OCI-LY1 (cell line): ENCODE measurements at regions not wholly inside any gene's neighbourhood (a gene's known extent, or its start where the extent isn't known, plus 50 kb on each side); places are given as distances from the start of the nearest gene placed in this dataset.

ENCODE experiments used
- H2AFZ ChIP-seq: fragments of 200-600 bp; sonication (generic), shearing (Covaris generic); 2 replicates; pipeline ENCODE4 v1.6.0; 2014; ENCODE audit warnings: antibody characterized with exemption, mild to moderate bottlenecking, low read length
- H3F3A ChIP-seq: fragments of 200-600 bp; sonication (generic), shearing (Covaris generic); 2 replicates; pipeline ENCODE4 v1.6.0; 2014; ENCODE audit warnings: mild to moderate bottlenecking, antibody characterized with exemption, low read length, moderate library complexity; ENCODE audit not compliant: insufficient read depth
- H3K27ac ChIP-seq: fragments of 200-600 bp; sonication (generic); 2 replicates; pipeline ENCODE4 v1.5.1; 2014; ENCODE audit warnings: low read length, mixed run types, mild to moderate bottlenecking, low read depth; ENCODE audit not compliant: poor library complexity, severe bottlenecking
- H3K27me3 ChIP-seq: fragments of 200-600 bp; sonication (generic); 2 replicates; pipeline ENCODE4 v1.6.0; 2014; ENCODE audit warnings: antibody characterized with exemption, mild to moderate bottlenecking, low read length, moderate library complexity; ENCODE audit not compliant: insufficient read depth
- H3K36me3 ChIP-seq: fragments of 200-600 bp; sonication (generic); 2 replicates; pipeline ENCODE4 v1.6.1; 2014; ENCODE audit warnings: mild to moderate bottlenecking, antibody characterized with exemption, low read length, moderate library complexity, mixed read lengths; ENCODE audit not compliant: insufficient read depth
- H3K4me1 ChIP-seq: fragments of 200-600 bp; sonication (generic); 2 replicates; pipeline ENCODE4 v1.5.1; 2014; ENCODE audit warnings: mild to moderate bottlenecking, low read length, moderate library complexity; ENCODE audit not compliant: insufficient read depth, severe bottlenecking
- H3K4me2 ChIP-seq: fragments of 200-600 bp; sonication (generic), shearing (Covaris generic); 2 replicates; pipeline ENCODE4 v1.6.1; 2014; ENCODE audit warnings: low read length
- H3K4me3 ChIP-seq: fragments of 200-600 bp; sonication (generic); 2 replicates; pipeline ENCODE4 v1.5.1; 2014; ENCODE audit warnings: low read length, low read depth, mild to moderate bottlenecking, mixed read lengths; ENCODE audit not compliant: poor library complexity, severe bottlenecking
- H3K79me2 ChIP-seq: fragments of 200-600 bp; shearing (Covaris generic); 2 replicates; pipeline ENCODE4 v1.6.1; 2016; ENCODE audit warnings: mixed run types, low read length, mixed read lengths; ENCODE audit not compliant: insufficient read depth
- H3K9ac ChIP-seq: fragments of 200-600 bp; sonication (generic), shearing (Covaris generic); 2 replicates; pipeline ENCODE4 v1.6.1; 2014; ENCODE audit warnings: mild to moderate bottlenecking, low read length, mixed read lengths
- H3K9me2 ChIP-seq: fragments of 200-600 bp; sonication (generic), shearing (Covaris generic); 2 replicates; pipeline ENCODE4 v1.6.1; 2014; ENCODE audit warnings: low read depth, mild to moderate bottlenecking, low read length, mixed read lengths
- H3K9me3 ChIP-seq: fragments of 200-600 bp; shearing (Covaris generic); 2 replicates; pipeline ENCODE4 v1.6.1; 2014; ENCODE audit warnings: low read length, mixed read lengths
- H4K20me1 ChIP-seq: fragments of 200-600 bp; sonication (generic), shearing (Covaris generic); 2 replicates; pipeline ENCODE4 v1.6.0; 2016; ENCODE audit warnings: mild to moderate bottlenecking, low read length; ENCODE audit not compliant: insufficient read depth
- EZH2 ChIP-seq: fragments of 200-600 bp; sonication (generic), shearing (Covaris generic); IDR thresholded peaks from 2 replicates; pipeline ENCODE4 v1.8.0; 2017; ENCODE audit warnings: borderline replicate concordance, mixed run types, mild to moderate bottlenecking, antibody characterized with exemption, low read length, moderate library complexity, mixed read lengths
- TF ChIP-seq, protein P1 (sequence below): fragments of 200-600 bp; sonication (generic), shearing (Covaris generic); IDR thresholded peaks from 2 replicates; pipeline ENCODE4 v1.5.1; 2017; ENCODE audit warnings: mild to moderate bottlenecking, antibody characterized with exemption, low read length, moderate library complexity, mixed read lengths

DNA sequence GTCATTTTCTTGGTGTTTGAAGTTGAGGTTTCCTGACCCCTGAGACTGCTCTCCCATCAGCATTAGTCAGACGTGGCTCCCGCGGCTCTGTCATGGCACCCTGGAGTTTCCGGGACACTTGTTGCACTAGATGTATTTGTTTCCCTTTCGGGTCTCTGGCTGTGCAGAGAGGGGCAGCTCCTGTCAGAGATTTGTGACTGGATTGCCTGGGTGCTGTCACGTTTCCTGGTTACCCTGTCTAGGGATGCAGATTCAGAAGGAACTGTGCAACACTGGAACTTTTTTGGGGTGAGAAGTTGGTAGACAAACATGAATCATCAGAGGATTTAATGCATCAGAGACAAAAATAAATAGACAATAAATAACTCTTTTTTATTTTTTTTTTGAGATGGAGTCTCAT is 431.8 kb upstream of the MAN1A1 start:
- no peaks in the 10 kb centered on the region for H3K36me3 ChIP-seq
- H3K4me2 ChIP-seq, result no peak overlapping the region
- no peak overlapping the region for H3K9ac ChIP-seq
- H3K27me3 ChIP-seq, result no peaks in the 10 kb centered on the region
- no peak overlapping the region for H3K27ac ChIP-seq
- no peaks in the 10 kb centered on the region for H3K9me2 ChIP-seq
- no peak overlapping the region for H3K4me3 ChIP-seq
- no peaks in the 10 kb centered on the region for H3K4me1 ChIP-seq
- no peak overlapping the region for H2AFZ ChIP-seq
- H4K20me1 ChIP-seq, result no peaks in the 10 kb centered on the region
- H3K79me2 ChIP-seq, result no peaks in the 10 kb centered on the region
- no peak for TF ChIP-seq EZH2
- TF ChIP-seq, protein P1, sequence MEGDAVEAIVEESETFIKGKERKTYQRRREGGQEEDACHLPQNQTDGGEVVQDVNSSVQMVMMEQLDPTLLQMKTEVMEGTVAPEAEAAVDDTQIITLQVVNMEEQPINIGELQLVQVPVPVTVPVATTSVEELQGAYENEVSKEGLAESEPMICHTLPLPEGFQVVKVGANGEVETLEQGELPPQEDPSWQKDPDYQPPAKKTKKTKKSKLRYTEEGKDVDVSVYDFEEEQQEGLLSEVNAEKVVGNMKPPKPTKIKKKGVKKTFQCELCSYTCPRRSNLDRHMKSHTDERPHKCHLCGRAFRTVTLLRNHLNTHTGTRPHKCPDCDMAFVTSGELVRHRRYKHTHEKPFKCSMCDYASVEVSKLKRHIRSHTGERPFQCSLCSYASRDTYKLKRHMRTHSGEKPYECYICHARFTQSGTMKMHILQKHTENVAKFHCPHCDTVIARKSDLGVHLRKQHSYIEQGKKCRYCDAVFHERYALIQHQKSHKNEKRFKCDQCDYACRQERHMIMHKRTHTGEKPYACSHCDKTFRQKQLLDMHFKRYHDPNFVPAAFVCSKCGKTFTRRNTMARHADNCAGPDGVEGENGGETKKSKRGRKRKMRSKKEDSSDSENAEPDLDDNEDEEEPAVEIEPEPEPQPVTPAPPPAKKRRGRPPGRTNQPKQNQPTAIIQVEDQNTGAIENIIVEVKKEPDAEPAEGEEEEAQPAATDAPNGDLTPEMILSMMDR, result no peak
- no peaks in the 10 kb centered on the region for H3F3A ChIP-seq
- no peaks in the 10 kb centered on the region for H3K9me3 ChIP-seq

DNA sequence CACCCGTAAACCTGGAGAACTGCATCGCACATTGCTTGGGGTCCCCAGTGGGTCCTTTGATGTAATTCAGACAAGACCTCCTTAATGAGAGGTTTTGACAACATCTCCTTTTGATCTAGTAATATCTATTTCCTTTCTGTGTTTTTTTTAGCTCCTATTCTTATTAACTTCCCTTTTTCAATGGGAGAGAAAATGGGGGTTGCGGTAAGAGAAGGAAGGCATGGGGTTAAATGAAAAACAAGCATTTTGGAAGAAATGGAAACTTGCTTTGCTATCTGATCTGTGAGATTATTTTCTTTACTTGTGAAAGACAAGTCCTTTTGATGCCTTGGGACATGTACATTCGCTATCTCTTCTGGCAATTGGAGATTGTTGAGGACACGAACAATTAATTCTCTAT is 418.6 kb upstream of the MAN1A1 start:
- Histone ChIP-seq H3K27me3 (no peaks in the 10 kb centered on the region), H3K79me2 (no peaks in the 10 kb centered on the region), H3F3A (no peaks in the 10 kb centered on the region), H3K9ac (no peak overlapping the region), H3K9me3 (no peaks in the 10 kb centered on the region), H4K20me1 (no peaks in the 10 kb centered on the region), H2AFZ (no peak overlapping the region), H3K4me1 (no peaks in the 10 kb centered on the region), H3K4me3 (no peak overlapping the region), H3K36me3 (no peaks in the 10 kb centered on the region), H3K27ac (no peak overlapping the region), H3K4me2 (no peak overlapping the region), H3K9me2 (no peaks in the 10 kb centered on the region)
- TF ChIP-seq EZH2, result no peak
- TF ChIP-seq, protein P1, result no peak

DNA sequence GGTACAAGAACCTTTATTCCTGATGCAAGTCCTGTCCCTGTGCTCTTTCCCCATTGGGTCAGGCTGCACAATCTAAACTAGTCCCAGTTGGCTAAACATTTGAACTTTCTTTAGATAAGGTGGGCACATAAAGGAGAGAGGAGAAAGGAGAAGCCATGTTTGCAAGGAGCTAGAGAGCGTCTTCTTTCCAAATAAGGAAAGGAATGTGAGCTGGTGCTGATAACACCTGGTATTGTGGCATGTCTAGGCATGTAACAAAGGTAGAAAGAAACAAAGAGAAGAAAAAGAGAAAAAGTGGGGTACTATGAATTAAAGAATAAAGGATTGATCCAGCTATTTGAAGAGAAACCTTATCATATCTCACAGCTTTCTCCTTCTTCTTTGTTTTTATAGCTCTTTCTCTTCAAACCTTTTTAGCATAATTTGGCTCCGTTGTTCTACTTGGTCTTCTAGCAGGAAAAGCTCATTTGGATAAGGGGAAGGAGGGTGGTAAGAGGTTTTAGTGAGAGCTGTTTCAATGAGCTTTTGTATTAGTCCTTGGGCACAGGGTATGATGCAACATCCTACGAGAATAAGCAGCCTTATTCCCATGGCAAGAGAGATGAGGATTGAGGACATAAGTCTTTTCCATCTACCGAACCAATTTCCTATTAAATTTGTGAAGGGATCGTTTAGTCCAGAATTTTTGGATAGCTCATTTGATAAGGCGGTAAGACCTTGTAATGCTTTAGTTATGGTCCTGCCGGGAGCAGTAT is 415.5 kb upstream of the MAN1A1 start:
- no peak for TF ChIP-seq EZH2
- Histone ChIP-seq H2AFZ (no peak overlapping the region), H3K9me3 (no peaks in the 10 kb centered on the region), H3F3A (no peaks in the 10 kb centered on the region), H3K27me3 (no peaks in the 10 kb centered on the region), H3K4me2 (no peak overlapping the region), H3K9me2 (no peaks in the 10 kb centered on the region), H3K9ac (no peak overlapping the region), H3K4me3 (no peak overlapping the region), H3K27ac (no peak overlapping the region), H3K36me3 (no peaks in the 10 kb centered on the region), H4K20me1 (no peaks in the 10 kb centered on the region), H3K4me1 (no peaks in the 10 kb centered on the region), H3K79me2 (no peaks in the 10 kb centered on the region)

GRCh38 chr6:119760046-119760445 is 410.5 kb upstream of the MAN1A1 start:
- Histone ChIP-seq H3F3A (no peaks in the 10 kb centered on the region), H3K27ac (no peak overlapping the region), H3K4me1 (no peaks in the 10 kb centered on the region), H3K79me2 (no peaks in the 10 kb centered on the region), H3K4me3 (no peak overlapping the region), H3K9ac (no peak overlapping the region), H2AFZ (no peak overlapping the region), H4K20me1 (no peaks in the 10 kb centered on the region), H3K9me2 (no peaks in the 10 kb centered on the region), H3K36me3 (no peaks in the 10 kb centered on the region), H3K9me3 (no peaks in the 10 kb centered on the region), H3K4me2 (no peak overlapping the region), H3K27me3 (no peaks in the 10 kb centered on the region)
- TF ChIP-seq, protein P1, result no peak
- TF ChIP-seq EZH2, result no peak
